SK-N-MC (cell line): ENCODE measurements at regions not wholly inside any gene's neighbourhood (a gene's known extent, or its start where the extent isn't known, plus 50 kb on each side); places are given as distances from the start of the nearest gene placed in this dataset.

Experiments used
- EZH2 ChIP-seq: fragments of 200-600 bp; sonication (generic); IDR thresholded peaks from one replicate; pipeline ENCODE4 v1.6.1; 2017; ENCODE audit warnings: antibody characterized with exemption
- FOXP2 ChIP-seq: optimal IDR thresholded peaks from 2 replicates; pipeline ENCODE3; 2011; ENCODE audit warnings: mild to moderate bottlenecking, moderate library complexity; ENCODE audit not compliant: insufficient read depth; ENCODE audit errors: extremely low read length, control extremely low read depth
- POLR2AphosphoS5 ChIP-seq: IDR thresholded peaks from 2 replicates; pipeline ENCODE4 v1.6.1; 2012; ENCODE audit warnings: mild to moderate bottlenecking, low read depth, low read length, borderline replicate concordance

- TF ChIP-seq EZH2: no peak
- no peak for TF ChIP-seq POLR2AphosphoS5
- no peak for TF ChIP-seq FOXP2
These were observed 98.7 kb upstream of the ZNF438 start for GRCh38 chr10:31130406-31130805.
